ENCODE measurements at regions not wholly inside any gene's neighbourhood (a gene's known extent, or its start where the extent isn't known, plus 50 kb on each side); places are given as distances from the start of the nearest gene placed in this dataset.
"Not testable (repeated sequence)": the region's sequence is repeated elsewhere in the genome, so short reads cannot be mapped to it uniquely, and the experiment has no call there.

GRCh38 chr18:28458751-28459150 lies 281.8 kb upstream of the CDH2 start:
- DNase-seq, result no peak

- no peak for DNase-seq
Observed at GRCh38 chr18:28457784-28458183, 280.9 kb upstream of the CDH2 start.

GRCh38 chr18:28455971-28456370 lies 279.0 kb upstream of the CDH2 start:
- no peak for DNase-seq

GRCh38 chr18:28439870-28440269 lies 262.9 kb upstream of the CDH2 start:
- DNase-seq, result no peak

GRCh38 chr18:28438381-28438780 lies 261.5 kb upstream of the CDH2 start:
- DNase-seq, result no peak

GRCh38 chr18:28432339-28432738 lies 255.4 kb upstream of the CDH2 start:
- DNase-seq, result no peak

GRCh38 chr18:28425886-28426285 lies 249.0 kb upstream of the CDH2 start:
- no peak for DNase-seq

GRCh38 chr18:28422577-28422976 lies 245.6 kb upstream of the CDH2 start:
- DNase-seq, result no peak

- not testable (repeated sequence) for DNase-seq
Observed at GRCh38 chr18:28421950-28422349, 245.0 kb upstream of the CDH2 start.

- no peak for DNase-seq
Observed at GRCh38 chr18:28412521-28412920, 235.6 kb upstream of the CDH2 start.

GRCh38 chr18:28411806-28412205 lies 234.9 kb upstream of the CDH2 start:
- no peak for DNase-seq

GRCh38 chr18:28409811-28410210 lies 232.9 kb upstream of the CDH2 start:
- no peak for DNase-seq

GRCh38 chr18:28408528-28408927 lies 231.6 kb upstream of the CDH2 start:
- DNase-seq, result no peak

GRCh38 chr18:28407681-28408080 lies 230.8 kb upstream of the CDH2 start:
- DNase-seq, result no peak

- no peak for DNase-seq
Observed at GRCh38 chr18:28406533-28406932, 229.6 kb upstream of the CDH2 start.

GRCh38 chr18:28404694-28405093 lies 227.8 kb upstream of the CDH2 start:
- DNase-seq, result no peak

GRCh38 chr18:28399781-28400362 lies 222.9 kb upstream of the CDH2 start:
- no peak for DNase-seq

GRCh38 chr18:28398471-28398870 lies 221.5 kb upstream of the CDH2 start:
- DNase-seq, result no peak

- DNase-seq, result no peak
Observed at GRCh38 chr18:28390022-28390421, 213.1 kb upstream of the CDH2 start.

- no peak for DNase-seq
Observed at GRCh38 chr18:28382215-28382879, 205.4 kb upstream of the CDH2 start.

- no peak for DNase-seq
Observed at GRCh38 chr18:28372186-28372585, 195.3 kb upstream of the CDH2 start.

GRCh38 chr18:28366676-28367075 lies 189.7 kb upstream of the CDH2 start:
- DNase-seq, result no peak

GRCh38 chr18:28365411-28365831 lies 188.5 kb upstream of the CDH2 start:
- DNase-seq, result no peak

- DNase-seq, result no peak
Observed at GRCh38 chr18:28363124-28363523, 186.2 kb upstream of the CDH2 start.

- no peak for DNase-seq
Observed at GRCh38 chr18:28359176-28359575, 182.2 kb upstream of the CDH2 start.
